WTC11 (cell line): ENCODE measurements at regions not wholly inside any gene's neighbourhood (a gene's known extent, or its start where the extent isn't known, plus 50 kb on each side); places are given as distances from the start of the nearest gene placed in this dataset.

ENCODE experiments used
- ATAC-seq: fragments of 200-7000 bp; cut with Tn5 transposase; 2 replicates; pipeline ENCODE4 v1.10.0; 2021; ENCODE audit warnings: mild to moderate bottlenecking, moderate library complexity
- CTCF ChIA-PET: fragments of 300-600 bp; sonication (Branson Sonifier 250); formaldehyde crosslinking; loops from one replicate; lab custom pipeline; 2021; ENCODE audit warnings: antibody characterized with exemption; lab: Charles Lee
- POLR2A ChIA-PET: fragments of 350-600 bp; sonication (Branson Sonifier 250); formaldehyde crosslinking; loops from one replicate; lab custom pipeline; 2021; ENCODE audit warnings: antibody characterized with exemption; lab: Charles Lee
- DNase-seq: peaks from one replicate; pipeline ENCODE4 v3.0.0; 2021; ENCODE audit warnings: low spot score
- H3K27ac Mint-ChIP-seq: 2 replicates; pipeline ENCODE4 v1.8.0; 2021; ENCODE audit warnings: mixed read lengths
- H3K27me3 Mint-ChIP-seq: 2 replicates; pipeline ENCODE4 v1.8.0; 2021; ENCODE audit warnings: low read depth, mild to moderate bottlenecking, moderate library complexity, mixed read lengths
- H3K36me3 Mint-ChIP-seq: 2 replicates; pipeline ENCODE4 v1.8.0; 2021; ENCODE audit warnings: mixed read lengths
- H3K4me1 Mint-ChIP-seq: 2 replicates; pipeline ENCODE4 v1.8.0; 2022; ENCODE audit warnings: mixed read lengths
- H3K4me3 Mint-ChIP-seq: 2 replicates; pipeline ENCODE4 v1.8.0; 2021; ENCODE audit warnings: mild to moderate bottlenecking, moderate library complexity, mixed read lengths
- H3K9me3 Mint-ChIP-seq: 2 replicates; pipeline ENCODE4 v1.8.0; 2021; ENCODE audit warnings: mixed read lengths
- CBFB ChIP-seq: sonication (generic); formaldehyde crosslinking; IDR thresholded peaks from 2 replicates; pipeline ENCODE4 v1.8.1; 2022; ENCODE audit warnings: mild to moderate bottlenecking, low read depth, missing genetic modification reagents
- CREM ChIP-seq: sonication (generic); formaldehyde crosslinking; IDR thresholded peaks from 2 replicates; pipeline ENCODE4 v1.8.1; 2022; ENCODE audit warnings: mild to moderate bottlenecking, missing genetic modification reagents, moderate library complexity
- GRHL2 ChIP-seq: fragments of 250-450 bp; sonication (Bioruptor Pico); IDR thresholded peaks from 2 replicates; pipeline ENCODE4 v1.8.0; 2022; ENCODE audit warnings: mild to moderate bottlenecking, moderate library complexity; ENCODE audit not compliant: insufficient replicate concordance, severe bottlenecking
- KAT7 ChIP-seq: sonication (generic); formaldehyde crosslinking; IDR thresholded peaks from 2 replicates; pipeline ENCODE4 v1.8.1; 2023; ENCODE audit warnings: missing genetic modification reagents, mild to moderate bottlenecking, borderline replicate concordance
- MXD4 ChIP-seq: fragments of 250-450 bp; sonication (Bioruptor Pico); IDR thresholded peaks from 2 replicates; pipeline ENCODE4 v1.8.0; 2021; ENCODE audit warnings: mild to moderate bottlenecking, moderate library complexity, borderline replicate concordance
- MYBL2 ChIP-seq: sonication (generic); formaldehyde crosslinking; IDR thresholded peaks from 2 replicates; pipeline ENCODE4 v1.8.1; 2023; ENCODE audit warnings: mild to moderate bottlenecking, moderate library complexity, missing genetic modification reagents
- NFE2L1 ChIP-seq: sonication (generic); formaldehyde crosslinking; IDR thresholded peaks from 2 replicates; pipeline ENCODE4 v1.8.1; 2023; ENCODE audit warnings: missing genetic modification reagents
- NR1H2 ChIP-seq: sonication (generic); formaldehyde crosslinking; IDR thresholded peaks from 2 replicates; pipeline ENCODE4 v1.9.0; 2021; ENCODE audit warnings: mild to moderate bottlenecking, moderate library complexity, missing genetic modification reagents
- PRRX2 ChIP-seq: fragments of 250-450 bp; sonication (Bioruptor Pico); IDR thresholded peaks from 2 replicates; pipeline ENCODE4 v1.8.0; 2021; ENCODE audit warnings: mild to moderate bottlenecking
- ZBTB21 ChIP-seq: sonication (generic); formaldehyde crosslinking; IDR thresholded peaks from 2 replicates; pipeline ENCODE4 v1.8.1; 2023; ENCODE audit warnings: mild to moderate bottlenecking, missing genetic modification reagents, borderline replicate concordance
- ZNF317 ChIP-seq: sonication (generic); formaldehyde crosslinking; IDR thresholded peaks from 2 replicates; pipeline ENCODE4 v1.8.1; 2023; ENCODE audit warnings: low read depth, mild to moderate bottlenecking, moderate library complexity, missing genetic modification reagents, borderline replicate concordance
- TF ChIP-seq, protein P1 (sequence below): sonication (generic); formaldehyde crosslinking; conservative IDR thresholded peaks from 2 replicates; pipeline ENCODE4 v1.8.1; 2022; ENCODE audit warnings: mild to moderate bottlenecking, missing genetic modification reagents
- TF ChIP-seq, protein P2 (sequence below): sonication (generic); formaldehyde crosslinking; IDR thresholded peaks from 2 replicates; pipeline ENCODE4 v1.8.1; 2023; ENCODE audit warnings: mild to moderate bottlenecking, missing genetic modification reagents
- TF ChIP-seq, protein P3 (sequence below): sonication (generic); formaldehyde crosslinking; IDR thresholded peaks from 2 replicates; pipeline ENCODE4 v1.8.0; 2023; ENCODE audit warnings: missing genetic modification reagents
- TF ChIP-seq, protein P4 (sequence below): sonication (generic); formaldehyde crosslinking; IDR thresholded peaks from 2 replicates; pipeline ENCODE4 v1.8.0; 2023; ENCODE audit warnings: mild to moderate bottlenecking, missing genetic modification reagents
- TF ChIP-seq, protein P5 (sequence below): sonication (generic); formaldehyde crosslinking; IDR thresholded peaks from 2 replicates; pipeline ENCODE4 v1.8.1; 2022; ENCODE audit warnings: low read depth, mild to moderate bottlenecking, moderate library complexity, missing genetic modification reagents, borderline replicate concordance
- TF ChIP-seq, protein P6 (sequence below): sonication (generic); formaldehyde crosslinking; IDR thresholded peaks from 2 replicates; pipeline ENCODE4 v1.8.0; 2022; ENCODE audit warnings: mild to moderate bottlenecking, missing genetic modification reagents
- TF ChIP-seq, protein P7 (sequence below): sonication (generic); formaldehyde crosslinking; IDR thresholded peaks from 2 replicates; pipeline ENCODE4 v1.8.0; 2023; ENCODE audit warnings: missing genetic modification reagents, mild to moderate bottlenecking, borderline replicate concordance
- TF ChIP-seq, protein P8 (sequence below): fragments of 250-450 bp; sonication (Bioruptor Pico); IDR thresholded peaks from 2 replicates; pipeline ENCODE4 v1.9.0; 2021; ENCODE audit warnings: moderate library complexity, mild to moderate bottlenecking, inconsistent platforms, borderline replicate concordance
- TF ChIP-seq, protein P9 (sequence below): sonication (generic); formaldehyde crosslinking; IDR thresholded peaks from 2 replicates; pipeline ENCODE4 v1.8.1; 2023; ENCODE audit warnings: mild to moderate bottlenecking, missing genetic modification reagents

DNA sequence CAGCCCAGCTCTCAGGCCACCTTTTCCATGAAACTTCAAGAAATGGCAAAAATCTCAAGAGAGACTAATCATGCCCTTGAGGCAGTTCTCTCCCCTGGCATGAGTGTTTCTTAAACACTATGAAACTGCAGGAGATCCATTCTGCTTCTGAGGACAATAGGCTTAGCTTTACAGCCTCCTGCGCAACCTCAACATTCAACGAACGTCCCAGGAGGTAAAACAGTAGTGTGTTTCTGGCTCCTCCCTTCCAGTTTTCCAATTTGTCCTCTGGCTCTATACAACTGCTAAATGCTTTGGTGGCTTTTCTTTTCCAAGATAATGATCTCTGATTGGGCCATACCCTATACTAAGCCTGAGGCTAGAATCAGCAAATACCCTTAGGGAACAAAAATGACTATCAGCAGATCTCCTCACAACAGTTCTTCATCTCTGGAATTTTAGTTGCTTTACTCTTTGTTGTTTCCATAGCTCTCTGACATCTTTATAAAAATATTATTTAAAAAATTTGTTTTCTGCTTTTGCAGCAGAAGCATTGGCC lies 87.0 kb upstream of the FAT1 start (continued):
- TF ChIP-seq, protein P1, sequence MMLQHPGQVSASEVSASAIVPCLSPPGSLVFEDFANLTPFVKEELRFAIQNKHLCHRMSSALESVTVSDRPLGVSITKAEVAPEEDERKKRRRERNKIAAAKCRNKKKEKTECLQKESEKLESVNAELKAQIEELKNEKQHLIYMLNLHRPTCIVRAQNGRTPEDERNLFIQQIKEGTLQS (CRISPR knock-in tag) = no peak
- TF ChIP-seq ZBTB21 (CRISPR knock-in tag) = no peak
- TF ChIP-seq MYBL2 (CRISPR knock-in tag) = no peak
- TF ChIP-seq, protein P2, sequence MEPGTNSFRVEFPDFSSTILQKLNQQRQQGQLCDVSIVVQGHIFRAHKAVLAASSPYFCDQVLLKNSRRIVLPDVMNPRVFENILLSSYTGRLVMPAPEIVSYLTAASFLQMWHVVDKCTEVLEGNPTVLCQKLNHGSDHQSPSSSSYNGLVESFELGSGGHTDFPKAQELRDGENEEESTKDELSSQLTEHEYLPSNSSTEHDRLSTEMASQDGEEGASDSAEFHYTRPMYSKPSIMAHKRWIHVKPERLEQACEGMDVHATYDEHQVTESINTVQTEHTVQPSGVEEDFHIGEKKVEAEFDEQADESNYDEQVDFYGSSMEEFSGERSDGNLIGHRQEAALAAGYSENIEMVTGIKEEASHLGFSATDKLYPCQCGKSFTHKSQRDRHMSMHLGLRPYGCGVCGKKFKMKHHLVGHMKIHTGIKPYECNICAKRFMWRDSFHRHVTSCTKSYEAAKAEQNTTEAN (CRISPR knock-in tag) = no peak
- TF ChIP-seq CREM = no peak
- TF ChIP-seq, all 79 proteins: peak for 0

DNA sequence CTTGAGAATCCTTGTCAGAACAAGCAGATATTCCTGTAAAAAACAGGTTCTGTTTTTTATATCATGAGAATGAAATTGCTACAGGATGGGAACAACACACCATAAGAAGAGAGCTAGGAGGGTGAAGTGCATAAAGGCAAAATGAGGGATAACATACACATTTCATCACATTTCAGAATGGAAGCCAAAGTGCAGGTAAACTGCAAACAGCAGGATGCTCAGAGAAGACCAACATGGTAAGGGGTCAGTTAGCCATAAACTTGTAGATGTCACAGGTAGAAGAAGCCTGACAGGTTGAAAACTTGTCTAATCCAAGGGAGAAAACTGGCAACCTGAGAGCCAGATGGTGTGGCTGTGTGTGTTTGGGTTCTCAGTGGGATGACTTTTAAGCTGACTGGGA lies 88.9 kb upstream of the FAT1 start:
- peaks cover 7% of the 10 kb centered on the region for H3K4me1 Mint-ChIP-seq
- ChIA-PET CTCF (no interaction called here), POLR2A (no interaction called here)
- H3K4me3 Mint-ChIP-seq = no peak overlapping the region
- peaks cover 3% of the 10 kb centered on the region; the same call in 1 of the 2 replicates for H3K27me3 Mint-ChIP-seq
- ATAC-seq = no peak
- no peak overlapping the region for H3K27ac Mint-ChIP-seq
- peaks cover 15% of the 10 kb centered on the region for H3K9me3 Mint-ChIP-seq
- no peak for DNase-seq
- peaks cover 7% of the 10 kb centered on the region; the same call in 1 of the 2 replicates for H3K36me3 Mint-ChIP-seq
- TF ChIP-seq CBFB (CRISPR knock-in tag) (no peak), PRRX2 (CRISPR knock-in tag) (no peak), GRHL2 (CRISPR knock-in tag) (no peak), KAT7 (CRISPR knock-in tag) (no peak), MXD4 (no peak), NR1H2 (CRISPR knock-in tag) (no peak), ZNF317 (CRISPR knock-in tag) (no peak), NFE2L1 (no peak)
- TF ChIP-seq, protein P3, sequence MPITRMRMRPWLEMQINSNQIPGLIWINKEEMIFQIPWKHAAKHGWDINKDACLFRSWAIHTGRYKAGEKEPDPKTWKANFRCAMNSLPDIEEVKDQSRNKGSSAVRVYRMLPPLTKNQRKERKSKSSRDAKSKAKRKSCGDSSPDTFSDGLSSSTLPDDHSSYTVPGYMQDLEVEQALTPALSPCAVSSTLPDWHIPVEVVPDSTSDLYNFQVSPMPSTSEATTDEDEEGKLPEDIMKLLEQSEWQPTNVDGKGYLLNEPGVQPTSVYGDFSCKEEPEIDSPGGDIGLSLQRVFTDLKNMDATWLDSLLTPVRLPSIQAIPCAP (CRISPR knock-in tag) = no peak
- TF ChIP-seq, protein P4, sequence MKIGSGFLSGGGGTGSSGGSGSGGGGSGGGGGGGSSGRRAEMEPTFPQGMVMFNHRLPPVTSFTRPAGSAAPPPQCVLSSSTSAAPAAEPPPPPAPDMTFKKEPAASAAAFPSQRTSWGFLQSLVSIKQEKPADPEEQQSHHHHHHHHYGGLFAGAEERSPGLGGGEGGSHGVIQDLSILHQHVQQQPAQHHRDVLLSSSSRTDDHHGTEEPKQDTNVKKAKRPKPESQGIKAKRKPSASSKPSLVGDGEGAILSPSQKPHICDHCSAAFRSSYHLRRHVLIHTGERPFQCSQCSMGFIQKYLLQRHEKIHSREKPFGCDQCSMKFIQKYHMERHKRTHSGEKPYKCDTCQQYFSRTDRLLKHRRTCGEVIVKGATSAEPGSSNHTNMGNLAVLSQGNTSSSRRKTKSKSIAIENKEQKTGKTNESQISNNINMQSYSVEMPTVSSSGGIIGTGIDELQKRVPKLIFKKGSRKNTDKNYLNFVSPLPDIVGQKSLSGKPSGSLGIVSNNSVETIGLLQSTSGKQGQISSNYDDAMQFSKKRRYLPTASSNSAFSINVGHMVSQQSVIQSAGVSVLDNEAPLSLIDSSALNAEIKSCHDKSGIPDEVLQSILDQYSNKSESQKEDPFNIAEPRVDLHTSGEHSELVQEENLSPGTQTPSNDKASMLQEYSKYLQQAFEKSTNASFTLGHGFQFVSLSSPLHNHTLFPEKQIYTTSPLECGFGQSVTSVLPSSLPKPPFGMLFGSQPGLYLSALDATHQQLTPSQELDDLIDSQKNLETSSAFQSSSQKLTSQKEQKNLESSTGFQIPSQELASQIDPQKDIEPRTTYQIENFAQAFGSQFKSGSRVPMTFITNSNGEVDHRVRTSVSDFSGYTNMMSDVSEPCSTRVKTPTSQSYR (CRISPR knock-in tag) = no peak
- TF ChIP-seq, protein P2 (CRISPR knock-in tag) = no peak
- TF ChIP-seq, protein P5, sequence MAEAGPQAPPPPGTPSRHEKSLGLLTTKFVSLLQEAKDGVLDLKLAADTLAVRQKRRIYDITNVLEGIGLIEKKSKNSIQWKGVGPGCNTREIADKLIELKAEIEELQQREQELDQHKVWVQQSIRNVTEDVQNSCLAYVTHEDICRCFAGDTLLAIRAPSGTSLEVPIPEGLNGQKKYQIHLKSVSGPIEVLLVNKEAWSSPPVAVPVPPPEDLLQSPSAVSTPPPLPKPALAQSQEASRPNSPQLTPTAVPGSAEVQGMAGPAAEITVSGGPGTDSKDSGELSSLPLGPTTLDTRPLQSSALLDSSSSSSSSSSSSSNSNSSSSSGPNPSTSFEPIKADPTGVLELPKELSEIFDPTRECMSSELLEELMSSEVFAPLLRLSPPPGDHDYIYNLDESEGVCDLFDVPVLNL (CRISPR knock-in tag) = no peak
- TF ChIP-seq, protein P6, sequence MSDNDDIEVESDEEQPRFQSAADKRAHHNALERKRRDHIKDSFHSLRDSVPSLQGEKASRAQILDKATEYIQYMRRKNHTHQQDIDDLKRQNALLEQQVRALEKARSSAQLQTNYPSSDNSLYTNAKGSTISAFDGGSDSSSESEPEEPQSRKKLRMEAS (CRISPR knock-in tag) = no peak
- TF ChIP-seq, protein P7, sequence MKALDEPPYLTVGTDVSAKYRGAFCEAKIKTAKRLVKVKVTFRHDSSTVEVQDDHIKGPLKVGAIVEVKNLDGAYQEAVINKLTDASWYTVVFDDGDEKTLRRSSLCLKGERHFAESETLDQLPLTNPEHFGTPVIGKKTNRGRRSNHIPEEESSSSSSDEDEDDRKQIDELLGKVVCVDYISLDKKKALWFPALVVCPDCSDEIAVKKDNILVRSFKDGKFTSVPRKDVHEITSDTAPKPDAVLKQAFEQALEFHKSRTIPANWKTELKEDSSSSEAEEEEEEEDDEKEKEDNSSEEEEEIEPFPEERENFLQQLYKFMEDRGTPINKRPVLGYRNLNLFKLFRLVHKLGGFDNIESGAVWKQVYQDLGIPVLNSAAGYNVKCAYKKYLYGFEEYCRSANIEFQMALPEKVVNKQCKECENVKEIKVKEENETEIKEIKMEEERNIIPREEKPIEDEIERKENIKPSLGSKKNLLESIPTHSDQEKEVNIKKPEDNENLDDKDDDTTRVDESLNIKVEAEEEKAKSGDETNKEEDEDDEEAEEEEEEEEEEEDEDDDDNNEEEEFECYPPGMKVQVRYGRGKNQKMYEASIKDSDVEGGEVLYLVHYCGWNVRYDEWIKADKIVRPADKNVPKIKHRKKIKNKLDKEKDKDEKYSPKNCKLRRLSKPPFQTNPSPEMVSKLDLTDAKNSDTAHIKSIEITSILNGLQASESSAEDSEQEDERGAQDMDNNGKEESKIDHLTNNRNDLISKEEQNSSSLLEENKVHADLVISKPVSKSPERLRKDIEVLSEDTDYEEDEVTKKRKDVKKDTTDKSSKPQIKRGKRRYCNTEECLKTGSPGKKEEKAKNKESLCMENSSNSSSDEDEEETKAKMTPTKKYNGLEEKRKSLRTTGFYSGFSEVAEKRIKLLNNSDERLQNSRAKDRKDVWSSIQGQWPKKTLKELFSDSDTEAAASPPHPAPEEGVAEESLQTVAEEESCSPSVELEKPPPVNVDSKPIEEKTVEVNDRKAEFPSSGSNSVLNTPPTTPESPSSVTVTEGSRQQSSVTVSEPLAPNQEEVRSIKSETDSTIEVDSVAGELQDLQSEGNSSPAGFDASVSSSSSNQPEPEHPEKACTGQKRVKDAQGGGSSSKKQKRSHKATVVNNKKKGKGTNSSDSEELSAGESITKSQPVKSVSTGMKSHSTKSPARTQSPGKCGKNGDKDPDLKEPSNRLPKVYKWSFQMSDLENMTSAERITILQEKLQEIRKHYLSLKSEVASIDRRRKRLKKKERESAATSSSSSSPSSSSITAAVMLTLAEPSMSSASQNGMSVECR (CRISPR knock-in tag) = no peak
- TF ChIP-seq, protein P8, sequence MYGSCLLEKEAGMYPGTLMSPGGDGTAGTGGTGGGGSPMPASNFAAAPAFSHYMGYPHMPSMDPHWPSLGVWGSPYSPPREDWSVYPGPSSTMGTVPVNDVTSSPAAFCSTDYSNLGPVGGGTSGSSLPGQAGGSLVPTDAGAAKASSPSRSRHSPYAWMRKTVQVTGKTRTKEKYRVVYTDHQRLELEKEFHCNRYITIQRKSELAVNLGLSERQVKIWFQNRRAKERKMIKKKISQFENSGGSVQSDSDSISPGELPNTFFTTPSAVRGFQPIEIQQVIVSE (CRISPR knock-in tag) = no peak
- TF ChIP-seq, protein P9, sequence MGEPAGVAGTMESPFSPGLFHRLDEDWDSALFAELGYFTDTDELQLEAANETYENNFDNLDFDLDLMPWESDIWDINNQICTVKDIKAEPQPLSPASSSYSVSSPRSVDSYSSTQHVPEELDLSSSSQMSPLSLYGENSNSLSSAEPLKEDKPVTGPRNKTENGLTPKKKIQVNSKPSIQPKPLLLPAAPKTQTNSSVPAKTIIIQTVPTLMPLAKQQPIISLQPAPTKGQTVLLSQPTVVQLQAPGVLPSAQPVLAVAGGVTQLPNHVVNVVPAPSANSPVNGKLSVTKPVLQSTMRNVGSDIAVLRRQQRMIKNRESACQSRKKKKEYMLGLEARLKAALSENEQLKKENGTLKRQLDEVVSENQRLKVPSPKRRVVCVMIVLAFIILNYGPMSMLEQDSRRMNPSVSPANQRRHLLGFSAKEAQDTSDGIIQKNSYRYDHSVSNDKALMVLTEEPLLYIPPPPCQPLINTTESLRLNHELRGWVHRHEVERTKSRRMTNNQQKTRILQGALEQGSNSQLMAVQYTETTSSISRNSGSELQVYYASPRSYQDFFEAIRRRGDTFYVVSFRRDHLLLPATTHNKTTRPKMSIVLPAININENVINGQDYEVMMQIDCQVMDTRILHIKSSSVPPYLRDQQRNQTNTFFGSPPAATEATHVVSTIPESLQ (CRISPR knock-in tag) = no peak
